Stimulated activated CD8-positive, alpha-beta memory T cell treated with anti-CD3 and anti-CD28 coated beads, Interleukin-7, amount 100 ng/mL, for 48 hours (primary cell): ENCODE measurements at regions not wholly inside any gene's neighbourhood (a gene's known extent, or its start where the extent isn't known, plus 50 kb on each side); places are given as distances from the start of the nearest gene placed in this dataset.

ENCODE experiments used
- DNase-seq, 2 donors: peaks; one replicate each; pipeline ENCODE4 v3.0.0-alpha.2; 2020; ENCODE audit warnings: low read depth in 1 of 2; ENCODE audit errors: extremely low read depth in 1 of 2

DNA sequence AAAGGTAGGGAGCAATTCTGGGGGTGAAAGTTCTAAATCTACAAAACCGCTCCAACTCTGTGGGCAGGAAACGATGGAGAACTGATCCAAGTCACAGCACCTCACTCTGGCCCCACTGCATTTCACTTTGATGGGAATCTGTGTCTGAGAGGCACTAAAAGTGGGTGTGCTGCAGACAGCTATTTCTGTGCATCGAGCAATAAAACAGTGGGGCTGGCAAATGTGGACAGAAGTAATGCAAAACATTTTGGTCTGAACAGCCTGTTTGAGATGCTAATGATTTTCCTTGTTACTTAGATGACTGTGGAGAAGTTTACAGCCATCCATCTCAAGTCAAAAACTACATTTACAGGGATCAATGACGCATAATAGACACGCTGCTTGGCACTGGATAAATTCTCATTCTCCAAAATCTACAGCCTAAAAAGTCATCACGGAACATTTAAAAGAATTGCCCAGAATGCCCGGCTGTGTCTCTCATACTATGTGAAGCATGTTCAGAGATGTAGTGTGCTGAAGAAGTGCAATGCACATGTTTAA lies 1671.6 kb upstream of the TENM3 start:
- DNase-seq: no peak

DNA sequence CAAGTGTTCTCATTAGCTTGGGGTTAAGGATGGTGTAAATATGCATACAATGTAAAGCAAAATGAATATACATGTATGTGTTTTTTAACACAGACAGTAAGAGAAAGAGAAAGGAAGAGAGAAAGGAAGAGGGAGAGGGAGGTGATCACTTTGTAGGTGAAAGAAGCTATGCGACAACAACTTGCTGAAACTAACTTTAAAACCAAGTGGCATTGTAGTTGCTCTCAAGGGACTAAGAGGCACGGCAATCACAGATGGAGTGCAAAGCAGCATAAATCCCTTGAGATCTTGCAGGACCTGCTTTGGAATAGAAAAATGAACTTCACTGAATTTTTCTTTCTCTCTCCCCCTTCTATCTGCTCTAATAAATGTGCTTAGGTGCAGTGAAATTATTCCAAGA lies 1665.0 kb upstream of the TENM3 start:
- DNase-seq: no peak

DNA sequence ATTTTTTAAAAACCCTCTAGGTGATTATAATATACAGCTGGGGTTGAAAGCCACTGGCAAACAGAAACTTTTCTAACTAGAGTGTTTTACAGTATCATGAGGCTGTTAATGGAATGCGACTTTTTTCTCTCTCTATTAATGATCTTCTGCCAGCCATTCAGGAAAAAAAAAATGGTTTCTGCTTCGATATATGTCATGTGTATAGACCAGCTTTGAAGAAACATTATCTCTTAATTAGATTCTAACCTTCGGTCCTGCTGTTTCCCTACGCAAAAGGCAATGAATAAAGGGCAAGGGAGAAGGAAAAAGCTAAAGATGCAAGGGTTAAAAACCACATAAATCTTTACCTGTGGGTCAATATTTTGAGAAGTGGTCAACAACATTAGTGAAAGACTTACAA lies 1662.1 kb upstream of the TENM3 start:
- no peak for DNase-seq

DNA sequence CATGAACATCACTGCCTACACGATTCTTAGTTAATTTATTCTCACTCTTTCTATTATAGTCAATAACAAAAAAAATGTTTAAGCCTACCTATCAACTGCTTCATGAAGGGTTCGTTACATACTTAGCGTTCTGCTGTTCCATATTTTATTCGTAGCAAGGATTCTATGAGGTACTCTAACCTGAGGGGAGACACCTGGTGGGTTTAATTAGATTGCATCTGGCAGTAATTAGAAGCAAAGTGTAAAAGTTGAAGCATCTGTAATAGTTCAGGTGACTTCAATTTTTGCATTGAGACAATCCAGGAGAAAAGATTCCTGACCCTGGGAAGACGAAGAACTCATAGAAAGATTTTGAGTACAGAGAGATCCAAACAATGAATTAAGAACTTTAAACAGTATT lies 1655.8 kb upstream of the TENM3 start:
- no peak for DNase-seq

DNA sequence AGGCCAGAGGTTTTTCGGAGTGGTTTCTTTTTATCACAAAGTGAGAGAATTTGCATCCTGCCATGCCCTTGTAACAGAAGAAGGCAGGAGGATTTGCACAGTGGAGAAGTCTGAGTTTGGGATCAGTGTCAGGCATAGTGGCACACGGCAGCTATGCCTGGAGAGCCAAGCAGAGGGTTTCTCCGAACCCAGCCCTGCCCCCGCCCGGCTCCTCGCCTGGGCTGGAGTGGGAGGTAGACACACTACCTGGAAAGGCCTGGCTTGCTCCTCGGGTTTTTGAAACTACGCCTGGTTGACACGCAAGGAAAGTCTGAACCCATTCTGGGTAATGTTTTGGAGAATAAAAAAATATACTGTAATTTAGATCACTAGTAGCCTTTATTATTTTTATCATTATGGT lies 1653.6 kb upstream of the TENM3 start:
- no peak for DNase-seq

DNA sequence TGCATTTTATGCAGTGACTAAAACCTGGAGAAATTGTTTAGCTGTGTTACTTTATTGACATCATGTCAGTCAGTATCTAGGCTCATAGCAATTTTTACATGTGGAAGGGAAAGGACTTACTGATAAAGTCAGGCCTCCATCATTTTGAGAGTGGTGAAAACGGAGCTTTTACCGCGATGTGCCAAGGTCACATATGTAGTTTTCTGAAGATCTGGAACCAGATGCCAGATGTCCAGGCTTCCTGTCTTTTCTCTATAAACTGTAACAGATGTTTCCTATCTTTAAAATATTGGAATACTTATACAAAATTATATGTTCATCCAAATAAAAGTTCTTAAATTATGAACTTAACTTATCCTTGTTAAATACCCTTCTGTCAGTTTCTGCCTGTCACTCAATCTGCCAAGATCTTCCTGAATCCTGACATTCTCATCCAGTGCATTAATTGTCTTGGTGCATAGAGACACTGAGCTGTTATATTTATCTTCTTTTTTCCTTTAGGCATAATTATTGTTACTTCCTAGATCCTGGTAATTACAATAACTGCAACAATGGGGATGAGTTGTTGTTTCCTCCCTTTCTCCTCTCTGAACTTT lies 1646.2 kb upstream of the TENM3 start:
- DNase-seq: no peak

DNA sequence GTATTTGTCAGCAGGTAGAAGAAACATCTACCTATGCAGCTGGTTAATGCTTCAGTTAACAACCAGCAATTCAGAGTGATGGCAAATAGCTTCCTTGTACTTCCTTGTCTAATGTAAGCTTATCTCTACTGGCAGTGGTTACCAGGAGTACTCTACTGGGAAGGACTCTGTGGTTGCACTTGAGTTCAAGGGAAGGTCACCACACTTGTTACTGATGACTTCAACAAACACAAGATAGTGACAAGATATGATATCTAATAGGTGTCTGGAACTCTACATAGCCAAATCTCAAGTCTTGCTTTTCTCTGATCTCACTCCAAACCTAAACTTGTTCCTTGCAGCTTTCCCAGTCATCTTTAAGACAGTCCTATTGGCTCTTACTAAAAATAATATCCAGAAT lies 1644.9 kb upstream of the TENM3 start:
- no peak for DNase-seq

DNA sequence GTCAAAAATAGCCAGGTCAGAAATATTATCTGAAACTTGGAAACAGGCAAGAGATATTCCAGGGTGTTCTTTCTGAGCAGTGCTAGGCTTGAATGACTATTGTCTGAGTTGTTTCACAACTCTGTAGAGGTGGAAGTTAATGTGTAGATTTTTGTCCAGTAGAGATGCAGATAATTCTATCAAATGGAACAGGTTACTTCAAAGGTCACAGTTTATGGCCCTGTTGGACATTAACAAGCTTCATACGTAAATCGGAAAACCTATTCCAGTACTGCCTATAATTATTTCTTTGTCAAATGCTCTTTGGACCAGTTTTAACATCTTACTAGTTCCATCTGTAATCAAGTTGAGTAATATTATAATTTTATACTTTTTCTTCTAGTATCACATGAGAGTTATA lies 1639.4 kb upstream of the TENM3 start:
- no peak for DNase-seq

DNA sequence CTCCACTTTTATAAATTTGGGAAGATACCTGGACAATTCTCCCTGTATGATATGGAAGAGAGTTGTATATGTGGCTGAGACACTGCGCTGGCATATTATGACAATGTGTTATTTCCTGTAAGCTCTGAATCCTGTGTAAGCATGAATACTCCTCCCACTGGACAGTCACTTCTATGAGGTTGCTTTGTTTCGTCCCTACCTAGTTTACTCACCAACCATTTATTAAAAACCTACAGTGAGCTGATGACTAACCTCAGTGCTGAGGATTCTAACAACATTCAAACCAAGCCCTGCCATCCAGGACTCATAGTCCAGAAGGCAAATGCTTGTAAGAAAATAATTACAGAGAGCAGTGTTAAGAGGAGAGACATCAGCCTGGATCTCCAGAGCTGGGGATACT lies 1632.9 kb upstream of the TENM3 start:
- DNase-seq: no peak

DNA sequence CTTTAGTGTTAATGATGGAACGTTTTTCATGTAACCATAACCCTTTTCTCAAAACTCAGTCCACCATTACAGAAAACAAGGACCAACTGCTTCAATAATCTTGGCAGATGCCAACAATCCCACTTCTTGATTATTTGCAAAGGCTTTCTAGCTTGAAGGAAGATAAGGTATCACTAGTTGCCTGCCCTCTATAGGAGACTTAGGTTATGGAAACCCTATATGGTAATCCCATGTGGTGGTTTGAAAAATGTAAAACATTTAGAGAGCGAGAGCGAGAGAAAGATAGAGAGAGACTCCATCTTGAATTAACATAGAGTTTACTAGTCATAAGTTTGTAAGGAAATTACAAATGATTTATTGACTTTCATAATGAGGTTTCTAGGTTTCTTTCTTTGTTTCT lies 1627.5 kb upstream of the TENM3 start:
- no peak for DNase-seq

DNA sequence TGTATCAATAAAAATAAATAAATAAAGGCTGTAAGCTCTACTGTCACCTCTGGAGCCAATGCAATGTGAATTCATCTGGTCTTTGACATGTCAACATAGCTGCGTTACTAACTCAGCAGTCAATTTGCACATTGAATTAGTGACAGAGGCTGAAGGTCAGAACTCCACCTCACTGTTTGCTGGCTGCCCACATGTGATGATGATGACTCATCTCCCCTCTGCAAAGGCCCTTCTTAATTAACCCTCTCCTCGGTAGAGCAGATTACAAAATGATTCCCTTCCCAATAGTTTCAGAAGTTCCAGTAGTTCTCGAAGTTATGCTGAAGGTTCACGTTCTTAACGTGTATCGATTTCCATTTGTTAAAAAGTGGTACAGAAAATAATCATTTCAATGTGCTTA lies 1626.0 kb upstream of the TENM3 start:
- DNase-seq: no peak

DNA sequence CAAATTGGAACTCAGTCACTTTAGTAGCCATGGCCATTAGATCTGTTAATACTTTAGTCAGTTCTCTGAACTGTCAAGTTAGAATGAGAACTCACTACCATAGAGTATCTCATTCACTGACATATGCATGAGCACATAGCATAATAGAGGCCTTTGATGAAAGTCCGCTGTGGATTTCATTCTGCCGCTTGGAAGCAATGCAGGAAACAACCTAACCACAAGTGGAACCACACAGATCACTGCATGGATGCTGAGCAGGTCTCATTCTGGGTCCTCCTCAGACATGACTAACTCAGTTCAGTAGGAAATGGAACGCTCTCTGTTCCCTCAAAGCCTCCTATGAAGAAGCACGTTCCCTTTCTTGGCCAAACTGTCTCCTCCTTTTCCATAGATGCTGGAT lies 1624.8 kb upstream of the TENM3 start:
- no peak for DNase-seq

DNA sequence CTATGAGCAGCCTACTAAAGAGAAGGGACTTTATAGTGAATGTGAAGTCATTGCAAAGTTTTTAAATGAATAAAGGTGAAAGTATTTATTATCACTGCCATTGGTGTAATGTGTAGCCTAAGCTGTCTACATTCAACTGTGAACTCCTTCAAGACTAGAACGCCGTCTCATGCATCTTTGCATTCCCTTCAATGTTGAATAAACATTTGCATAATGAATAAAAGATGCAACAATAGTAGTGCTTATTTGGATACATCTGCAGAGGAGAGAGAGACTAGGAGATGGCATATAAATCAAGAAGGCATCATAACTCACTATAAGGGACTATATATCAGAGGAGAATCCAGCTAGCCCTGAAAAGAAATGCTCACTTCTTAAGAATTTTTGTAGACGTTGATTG lies 1623.8 kb upstream of the TENM3 start:
- no peak for DNase-seq

DNA sequence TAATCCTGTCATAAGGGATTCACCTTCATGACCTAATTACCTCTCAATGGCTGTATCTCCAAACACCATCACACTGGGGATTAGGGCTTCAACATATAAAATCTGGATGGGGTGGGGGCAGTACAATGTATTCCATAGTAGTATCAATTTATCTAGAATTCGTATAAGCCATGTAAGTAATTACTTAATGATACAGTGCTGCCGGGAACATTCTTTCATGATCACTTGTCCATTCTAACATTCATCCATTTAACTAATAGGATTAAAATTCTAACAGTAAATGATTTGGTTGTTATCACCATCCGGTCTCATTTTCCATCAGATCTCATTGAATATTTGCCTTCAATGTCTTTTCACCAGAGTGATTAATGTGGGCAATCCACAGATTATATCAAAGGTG lies 1620.9 kb upstream of the TENM3 start:
- no peak for DNase-seq

DNA sequence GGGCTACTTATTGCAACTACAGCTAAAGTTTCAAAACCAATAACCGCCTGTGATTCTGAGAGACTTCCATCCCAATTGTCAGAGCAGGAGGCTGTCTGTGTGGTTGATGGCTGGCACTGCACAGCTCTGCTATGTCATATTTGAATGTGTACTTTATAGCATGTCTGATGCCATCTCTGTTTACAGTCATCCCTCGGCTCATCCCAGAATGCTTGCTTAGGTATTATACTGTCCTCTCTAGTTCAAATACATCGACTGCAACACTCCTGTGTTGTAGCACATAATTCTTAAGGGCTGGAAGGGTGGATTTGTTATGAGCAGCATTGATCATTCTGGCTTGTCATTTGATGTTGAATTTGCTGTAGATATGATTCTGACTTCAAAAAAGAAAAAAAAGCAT lies 1617.5 kb upstream of the TENM3 start:
- DNase-seq: no peak

DNA sequence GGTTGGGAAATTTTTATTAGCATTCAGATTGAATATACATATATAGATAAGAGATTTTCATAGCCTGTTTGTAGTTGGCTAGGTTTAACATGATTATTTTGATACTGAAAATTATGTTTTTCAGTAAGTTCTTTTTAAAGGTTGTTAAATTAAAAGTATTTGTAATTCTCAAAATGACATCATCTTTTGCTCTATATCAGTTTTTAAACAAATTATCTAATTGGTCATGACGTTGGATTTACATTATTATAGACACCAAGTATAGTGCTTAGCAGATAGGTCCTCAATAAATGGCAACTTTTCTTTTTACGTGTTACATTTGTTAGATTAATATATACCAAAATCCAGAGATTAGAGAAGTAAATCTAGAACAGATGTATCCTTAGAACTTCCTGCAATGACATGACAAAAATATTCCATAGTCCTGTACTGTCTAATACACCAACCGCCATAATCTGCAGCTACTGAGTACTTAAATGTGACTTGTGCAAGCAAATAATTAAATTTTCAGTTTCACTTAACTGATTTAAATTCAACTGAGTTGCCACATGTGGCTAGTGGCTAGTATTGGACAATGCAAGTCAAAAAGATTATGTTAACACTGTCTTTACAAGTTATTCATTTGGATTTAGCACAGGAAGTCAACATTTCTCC lies 1613.1 kb upstream of the TENM3 start:
- no peak for DNase-seq

DNA sequence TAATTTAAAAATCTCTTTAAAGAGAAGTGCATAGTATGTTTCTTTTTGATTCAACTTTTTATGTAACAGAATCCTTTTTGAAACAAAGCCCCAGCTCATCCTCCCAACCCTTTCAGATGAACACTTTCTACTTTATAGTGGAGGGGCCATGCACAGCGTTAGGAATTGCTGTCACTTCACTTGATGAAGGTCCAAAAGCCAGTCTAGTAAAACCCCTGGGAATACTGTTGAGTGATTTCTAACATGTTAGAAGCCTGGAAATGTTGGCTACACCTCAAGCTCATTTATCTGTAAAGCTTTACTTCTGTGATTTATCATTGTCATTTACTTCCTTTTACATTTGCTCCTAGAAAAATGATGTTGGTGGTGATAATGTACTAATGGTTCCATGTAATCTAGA lies 1608.9 kb upstream of the TENM3 start:
- DNase-seq: no peak

DNA sequence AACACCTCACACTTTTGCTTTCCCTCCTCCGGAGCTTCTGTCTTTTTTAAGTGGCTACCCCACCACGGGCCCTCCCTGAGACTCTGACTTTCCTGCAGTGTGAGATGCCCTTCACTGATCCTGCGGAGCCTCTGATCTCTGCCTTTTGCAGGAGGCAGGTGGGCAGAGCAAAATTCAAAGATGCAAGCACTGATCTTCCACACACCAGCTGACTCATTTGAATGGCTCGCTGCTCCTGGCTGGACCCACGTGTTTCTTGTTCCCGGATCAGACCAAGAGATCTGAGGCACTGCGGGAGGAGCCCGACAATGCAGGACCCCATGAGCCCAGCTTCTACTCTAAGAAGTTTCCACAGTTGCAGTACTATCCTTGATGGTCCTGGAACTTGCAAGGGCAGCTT lies 1607.9 kb upstream of the TENM3 start:
- DNase-seq: no peak

DNA sequence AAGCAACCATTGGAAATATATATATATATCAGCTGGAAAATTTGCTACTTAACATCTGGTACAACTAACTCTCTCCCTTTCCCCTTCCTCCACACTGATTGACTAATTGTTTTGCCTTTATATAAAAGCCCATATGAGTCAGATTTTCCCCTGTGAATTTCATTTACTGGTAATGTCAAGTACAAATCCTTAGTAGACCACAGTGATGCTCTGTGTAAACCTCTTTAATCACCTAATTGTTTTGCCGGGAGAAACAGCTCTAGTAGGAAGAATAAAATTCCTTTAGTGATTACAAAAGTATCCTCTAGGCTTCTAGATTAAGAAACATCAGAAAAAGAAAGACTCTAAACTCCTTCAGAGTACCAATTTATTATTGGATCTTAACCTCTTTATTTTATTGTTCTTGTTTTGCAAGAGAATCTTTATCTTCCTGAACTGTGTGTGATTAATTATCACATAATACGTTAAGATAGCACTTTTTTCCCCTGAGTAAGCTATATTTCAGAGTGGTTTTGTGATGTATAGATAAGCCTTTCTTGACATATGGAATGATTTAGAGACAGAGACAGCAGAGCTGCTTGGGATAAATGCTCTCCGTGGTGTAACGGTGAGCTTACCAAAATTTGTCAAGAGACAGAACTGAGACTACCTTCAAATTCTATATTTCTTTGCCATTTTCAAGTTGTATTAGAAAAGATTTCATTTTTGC lies 1606.4 kb upstream of the TENM3 start:
- DNase-seq: no peak

DNA sequence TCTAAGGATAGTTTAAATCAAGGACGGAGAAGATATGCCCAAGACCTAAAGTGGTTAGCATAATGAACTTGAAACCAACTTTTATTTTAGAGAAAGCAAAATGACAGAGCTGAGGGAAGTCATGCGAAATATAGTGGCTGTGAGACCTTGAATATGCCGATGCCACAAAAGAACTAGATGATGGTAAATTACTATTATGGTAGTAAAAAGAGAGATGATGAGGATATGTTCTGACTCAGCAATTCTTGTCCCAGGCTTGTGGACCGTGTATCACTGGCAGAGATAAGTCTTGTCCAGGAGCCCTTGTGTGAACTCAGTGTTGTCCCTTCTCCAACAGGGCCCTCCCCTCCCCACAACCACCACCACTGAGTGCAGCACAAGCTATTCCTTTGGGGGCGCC lies 1605.6 kb upstream of the TENM3 start:
- no peak for DNase-seq

DNA sequence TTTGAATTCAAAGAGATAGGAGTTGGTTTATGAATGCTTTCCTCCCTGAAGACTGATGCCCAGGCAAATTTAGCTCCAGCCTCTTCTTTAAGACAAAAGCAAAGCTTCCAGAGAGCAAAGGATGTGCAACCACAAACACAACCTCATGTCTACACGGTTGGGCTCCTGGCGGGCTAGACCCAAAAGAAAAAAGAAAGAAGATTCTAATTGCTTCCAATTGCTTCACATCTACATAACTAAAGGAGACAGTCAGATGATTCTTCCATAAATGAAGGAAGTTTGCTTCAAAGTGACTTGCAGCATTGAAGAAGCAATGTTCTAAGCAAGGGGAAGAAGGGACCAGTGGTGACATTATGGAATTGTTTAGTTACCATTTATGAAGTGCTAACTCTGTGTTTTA lies 1603.0 kb upstream of the TENM3 start:
- DNase-seq: no peak

DNA sequence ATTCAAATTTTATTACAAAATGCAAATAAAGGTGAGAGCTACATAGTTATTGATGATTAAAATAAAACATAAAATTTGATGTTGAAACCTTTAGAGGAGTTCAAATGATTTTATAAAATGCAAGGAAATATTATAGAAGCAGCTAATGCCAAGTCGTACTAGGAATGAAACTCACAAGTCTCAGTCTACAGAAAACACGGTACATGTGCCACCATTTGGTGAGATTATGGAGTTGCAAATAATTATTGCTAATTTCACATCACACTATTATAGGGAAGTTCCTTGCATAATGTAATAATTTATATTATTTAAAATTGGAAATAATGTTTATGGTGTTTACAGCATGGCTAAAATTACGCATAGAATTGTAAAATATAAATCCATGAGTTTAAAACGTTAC lies 1601.7 kb upstream of the TENM3 start:
- DNase-seq: no peak
